PC-9 (cell line): ENCODE measurements at regions not wholly inside any gene's neighbourhood (a gene's known extent, or its start where the extent isn't known, plus 50 kb on each side); places are given as distances from the start of the nearest gene placed in this dataset.

Experiments used
- CTCF ChIP-seq: fragments of 200-600 bp; sonication (generic); conservative IDR thresholded peaks from 2 replicates; pipeline ENCODE4 v1.6.1; 2017; ENCODE audit warnings: mixed run types, antibody characterized with exemption, mild to moderate bottlenecking, moderate library complexity
- EZH2 ChIP-seq: fragments of 200-600 bp; sonication (generic); IDR thresholded peaks from 2 replicates; pipeline ENCODE4 v1.8.0; 2017; ENCODE audit warnings: antibody characterized with exemption, low read depth

GRCh38 chr20:25867776-25868649, 171.4 kb upstream of the ZNF337 start:
- TF ChIP-seq CTCF = no peak
- TF ChIP-seq EZH2 = no peak
